Vagina (tissue), 2 donors: ENCODE measurements at regions not wholly inside any gene's neighbourhood (a gene's known extent, or its start where the extent isn't known, plus 50 kb on each side); places are given as distances from the start of the nearest gene placed in this dataset.

Experiments used
- CTCF ChIP-seq, 3 experiments: fragments of 450-650 bp in 2 of 3; fragments of 200-600 bp in 1 of 3; sonication (generic) in 1 of 3; IDR thresholded peaks; one replicate each; pipeline ENCODE4 v1.5.1; 2017 to 2019; ENCODE audit warnings: antibody characterized with exemption in 3 of 3, mild to moderate bottlenecking in 2 of 3, moderate library complexity in 2 of 3
- POLR2A ChIP-seq, 2 donors: fragments of 450-650 bp; IDR thresholded peaks; one replicate each; pipeline ENCODE4 v1.6.1; 2017; ENCODE audit warnings: antibody characterized with exemption in 2 of 2, mild to moderate bottlenecking in 2 of 2, moderate library complexity in 2 of 2
- POLR2AphosphoS5 ChIP-seq, 2 donors: sonication (generic); formaldehyde crosslinking; IDR thresholded peaks; one replicate each; pipeline ENCODE4 v1.9.0; 2017; ENCODE audit warnings: antibody characterized with exemption in 2 of 2, mild to moderate bottlenecking in 2 of 2, low read depth in 1 of 2; ENCODE audit not compliant: insufficient read depth in 1 of 2

- TF ChIP-seq CTCF (IDR thresholded peaks at IDR 0.05) (no peak), POLR2AphosphoS5 (IDR thresholded peaks at IDR 0.05; ENCODE audit: insufficient read depth in 1 of 2, low read depth in 1 of 2) (no peak), POLR2A (IDR thresholded peaks at IDR 0.05) (no peak)
Measured at GRCh38 chr14:66395300-66395699, 90.9 kb upstream of the CCDC196 start.
